ENCODE measurements at regions not wholly inside any gene's neighbourhood (a gene's known extent, or its start where the extent isn't known, plus 50 kb on each side); places are given as distances from the start of the nearest gene placed in this dataset.

- DNase-seq (ENCODE audit: low spot score): no peak
Measured at GRCh38 chr6:18763086-18763485, 375.9 kb downstream of the RNF144B start.

GRCh38 chr6:18784794-18785193, 397.6 kb downstream of the RNF144B start:
- no peak for DNase-seq (ENCODE audit: low spot score)

- no peak for DNase-seq (ENCODE audit: low spot score)
Measured at GRCh38 chr6:18785810-18786490, 398.8 kb downstream of the RNF144B start.

- DNase-seq (ENCODE audit: low spot score): no peak
Measured at GRCh38 chr6:18792866-18793265, 405.7 kb downstream of the RNF144B start.

GRCh38 chr6:18795726-18796125, 408.6 kb downstream of the RNF144B start:
- DNase-seq (ENCODE audit: low spot score): no peak

GRCh38 chr6:18820725-18821124, 433.6 kb downstream of the RNF144B start:
- no peak for DNase-seq (ENCODE audit: low spot score)

- DNase-seq (ENCODE audit: low spot score): no peak
Measured at GRCh38 chr6:18823782-18824386, 436.7 kb downstream of the RNF144B start.

- DNase-seq (ENCODE audit: low spot score): no peak
Measured at GRCh38 chr6:18829272-18829870, 442.2 kb downstream of the RNF144B start.

GRCh38 chr6:18835976-18836375, 448.8 kb downstream of the RNF144B start:
- no peak for DNase-seq (ENCODE audit: low spot score)

GRCh38 chr6:18837013-18837412, 449.9 kb downstream of the RNF144B start:
- DNase-seq (ENCODE audit: low spot score): no peak

GRCh38 chr6:18842534-18842933, 455.4 kb downstream of the RNF144B start:
- peak; percentile 39 for DNase-seq (ENCODE audit: low spot score)

- DNase-seq (ENCODE audit: low spot score): no peak
Measured at GRCh38 chr6:18845896-18846295, 458.7 kb downstream of the RNF144B start.

- no peak for DNase-seq (ENCODE audit: low spot score)
Measured at GRCh38 chr6:18846327-18846726, 459.2 kb downstream of the RNF144B start.

- no peak for DNase-seq (ENCODE audit: low spot score)
Measured at GRCh38 chr6:18861204-18861603, 474.1 kb downstream of the RNF144B start.

GRCh38 chr6:18883268-18883667, 496.1 kb downstream of the RNF144B start:
- no peak for DNase-seq (ENCODE audit: low spot score)

- peak; percentile 55 for DNase-seq (ENCODE audit: low spot score)
Measured at GRCh38 chr6:18883851-18884250, 496.7 kb downstream of the RNF144B start.

GRCh38 chr6:18893540-18894269, 506.6 kb downstream of the RNF144B start:
- no peak for DNase-seq (ENCODE audit: low spot score)

GRCh38 chr6:18897350-18897749, 510.2 kb downstream of the RNF144B start:
- DNase-seq (ENCODE audit: low spot score): no peak

- DNase-seq (ENCODE audit: low spot score): no peak
Measured at GRCh38 chr6:18904681-18905080, 517.5 kb downstream of the RNF144B start.

GRCh38 chr6:18920701-18921100, 533.6 kb downstream of the RNF144B start:
- no peak for DNase-seq (ENCODE audit: low spot score)

GRCh38 chr6:18931086-18931485, 543.9 kb downstream of the RNF144B start:
- DNase-seq (ENCODE audit: low spot score): no peak

GRCh38 chr6:18958146-18958545, 571.0 kb downstream of the RNF144B start:
- DNase-seq (ENCODE audit: low spot score): no peak

GRCh38 chr6:18961566-18961965, 574.4 kb downstream of the RNF144B start:
- DNase-seq (ENCODE audit: low spot score): no peak
